CMK (cell line): ENCODE measurements at regions not wholly inside any gene's neighbourhood (a gene's known extent, or its start where the extent isn't known, plus 50 kb on each side); places are given as distances from the start of the nearest gene placed in this dataset.

Experiments used
- DNase-seq: peaks from one replicate; pipeline ENCODE4 v3.0.0-alpha.2; 2010; ENCODE audit warnings: low read depth

- no peak for DNase-seq
Measured at GRCh38 chr13:53204598-53204997, 176.0 kb downstream of the OLFM4 start.

- DNase-seq, result no peak
Measured at GRCh38 chr13:53206455-53206854, 177.8 kb downstream of the OLFM4 start.

GRCh38 chr13:53207556-53207955, 178.9 kb downstream of the OLFM4 start:
- DNase-seq, result no peak

GRCh38 chr13:53214433-53214832, 185.8 kb downstream of the OLFM4 start:
- no peak for DNase-seq

- no peak for DNase-seq
Measured at GRCh38 chr13:53215563-53215962, 186.9 kb downstream of the OLFM4 start.

GRCh38 chr13:53216773-53217172, 188.2 kb downstream of the OLFM4 start:
- no peak for DNase-seq

GRCh38 chr13:53217194-53217593, 188.6 kb downstream of the OLFM4 start:
- no peak for DNase-seq

- no peak for DNase-seq
Measured at GRCh38 chr13:53220038-53220437, 191.4 kb downstream of the OLFM4 start.

- DNase-seq, result peak; percentile 3
Measured at GRCh38 chr13:53237696-53238095, 209.1 kb downstream of the OLFM4 start.

GRCh38 chr13:53238261-53238660, 209.6 kb downstream of the OLFM4 start:
- DNase-seq, result peak; percentile 4

- no peak for DNase-seq
Measured at GRCh38 chr13:53240401-53241025, 211.9 kb downstream of the OLFM4 start.

- DNase-seq, result no peak
Measured at GRCh38 chr13:53241891-53242348, 213.3 kb downstream of the OLFM4 start.

- no peak for DNase-seq
Measured at GRCh38 chr13:53249236-53249635, 220.6 kb downstream of the OLFM4 start.

GRCh38 chr13:53250272-53250875, 221.8 kb downstream of the OLFM4 start:
- peak; percentile 49 for DNase-seq

GRCh38 chr13:53250977-53251376, 222.4 kb downstream of the OLFM4 start:
- no peak for DNase-seq

GRCh38 chr13:53254500-53254899, 225.9 kb downstream of the OLFM4 start:
- no peak for DNase-seq

GRCh38 chr13:53255795-53256194, 227.2 kb downstream of the OLFM4 start:
- DNase-seq, result no peak

GRCh38 chr13:53260594-53260993, 232.0 kb downstream of the OLFM4 start:
- DNase-seq, result no peak

- DNase-seq, result no peak
Measured at GRCh38 chr13:53264751-53265385, 236.3 kb downstream of the OLFM4 start.

- no peak for DNase-seq
Measured at GRCh38 chr13:53266757-53267156, 238.1 kb downstream of the OLFM4 start.

- no peak for DNase-seq
Measured at GRCh38 chr13:53269634-53270033, 241.0 kb downstream of the OLFM4 start.

- no peak for DNase-seq
Measured at GRCh38 chr13:53272873-53273272, 244.3 kb downstream of the OLFM4 start.

- no peak for DNase-seq
Measured at GRCh38 chr13:53276265-53276664, 247.7 kb downstream of the OLFM4 start.

GRCh38 chr13:53281677-53282076, 253.1 kb downstream of the OLFM4 start:
- no peak for DNase-seq
